Nephron progenitor cell (in vitro differentiated cells): ENCODE measurements at regions not wholly inside any gene's neighbourhood (a gene's known extent, or its start where the extent isn't known, plus 50 kb on each side); places are given as distances from the start of the nearest gene placed in this dataset.

ENCODE experiments used
- DNase-seq: peaks from one replicate; pipeline ENCODE4 v3.0.0; 2021
- H3K27ac Mint-ChIP-seq: 2 replicates; pipeline ENCODE4 v1.8.0; 2021; ENCODE audit warnings: mild to moderate bottlenecking, moderate library complexity, mixed read lengths
- H3K27me3 Mint-ChIP-seq: 2 replicates; pipeline ENCODE4 v1.8.0; 2021; ENCODE audit warnings: mild to moderate bottlenecking, low read depth, mixed read lengths; ENCODE audit not compliant: poor library complexity
- H3K36me3 Mint-ChIP-seq: 2 replicates; pipeline ENCODE4 v1.8.0; 2021; ENCODE audit warnings: low read depth, mixed read lengths
- H3K4me1 Mint-ChIP-seq: 2 replicates; pipeline ENCODE4 v1.8.0; 2021; ENCODE audit warnings: mixed read lengths
- H3K4me3 Mint-ChIP-seq: 2 replicates; pipeline ENCODE4 v1.8.0; 2021; ENCODE audit warnings: mild to moderate bottlenecking, moderate library complexity, mixed read lengths
- H3K9me3 Mint-ChIP-seq: 2 replicates; pipeline ENCODE4 v1.8.0; 2021; ENCODE audit warnings: mild to moderate bottlenecking, moderate library complexity, mixed read lengths
- TF ChIP-seq, protein P1 (sequence below): fragments of 200-600 bp; sonication (generic); IDR thresholded peaks from 2 replicates; pipeline ENCODE4 v1.5.0; 2021; ENCODE audit warnings: antibody characterized with exemption

DNA sequence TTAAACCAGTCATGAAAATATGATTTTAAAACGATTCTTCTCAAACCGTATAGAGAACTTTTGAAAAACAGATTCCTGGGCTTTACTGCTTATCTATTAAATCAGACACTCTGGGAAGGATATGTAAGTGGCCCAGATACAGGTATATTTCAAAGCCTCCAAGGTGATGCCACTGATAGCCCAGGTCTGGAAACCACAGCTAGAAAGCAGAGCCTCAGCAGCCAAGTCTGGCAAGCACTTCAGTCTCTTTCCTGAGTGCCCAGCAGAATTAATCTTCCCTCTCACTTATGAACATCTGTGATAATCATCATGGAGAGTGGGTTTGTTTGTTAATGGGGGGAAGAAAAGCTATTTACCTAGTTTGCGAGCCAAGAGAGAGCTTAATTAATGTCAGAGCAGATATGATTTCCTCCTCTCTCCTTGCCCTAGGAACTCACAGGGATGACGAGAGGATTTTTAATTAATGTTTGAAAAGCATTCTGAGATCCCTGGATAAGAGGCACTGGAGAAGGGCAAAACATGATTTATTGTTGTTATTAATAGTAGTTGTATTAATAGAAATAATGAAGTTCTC is 368.4 kb downstream of the TLE1 start:
- Mint-ChIP-seq H3K27ac (no peak overlapping the region), H3K4me1 (peaks cover 4% of the 10 kb centered on the region), H3K4me3 (no peak overlapping the region), H3K27me3 (peaks cover 3% of the 10 kb centered on the region), H3K36me3 (peaks cover 31% of the 10 kb centered on the region), H3K9me3 (peaks cover 86% of the 10 kb centered on the region)
- TF ChIP-seq, protein P1, sequence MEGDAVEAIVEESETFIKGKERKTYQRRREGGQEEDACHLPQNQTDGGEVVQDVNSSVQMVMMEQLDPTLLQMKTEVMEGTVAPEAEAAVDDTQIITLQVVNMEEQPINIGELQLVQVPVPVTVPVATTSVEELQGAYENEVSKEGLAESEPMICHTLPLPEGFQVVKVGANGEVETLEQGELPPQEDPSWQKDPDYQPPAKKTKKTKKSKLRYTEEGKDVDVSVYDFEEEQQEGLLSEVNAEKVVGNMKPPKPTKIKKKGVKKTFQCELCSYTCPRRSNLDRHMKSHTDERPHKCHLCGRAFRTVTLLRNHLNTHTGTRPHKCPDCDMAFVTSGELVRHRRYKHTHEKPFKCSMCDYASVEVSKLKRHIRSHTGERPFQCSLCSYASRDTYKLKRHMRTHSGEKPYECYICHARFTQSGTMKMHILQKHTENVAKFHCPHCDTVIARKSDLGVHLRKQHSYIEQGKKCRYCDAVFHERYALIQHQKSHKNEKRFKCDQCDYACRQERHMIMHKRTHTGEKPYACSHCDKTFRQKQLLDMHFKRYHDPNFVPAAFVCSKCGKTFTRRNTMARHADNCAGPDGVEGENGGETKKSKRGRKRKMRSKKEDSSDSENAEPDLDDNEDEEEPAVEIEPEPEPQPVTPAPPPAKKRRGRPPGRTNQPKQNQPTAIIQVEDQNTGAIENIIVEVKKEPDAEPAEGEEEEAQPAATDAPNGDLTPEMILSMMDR, result no peak
- DNase-seq, result no peak

DNA sequence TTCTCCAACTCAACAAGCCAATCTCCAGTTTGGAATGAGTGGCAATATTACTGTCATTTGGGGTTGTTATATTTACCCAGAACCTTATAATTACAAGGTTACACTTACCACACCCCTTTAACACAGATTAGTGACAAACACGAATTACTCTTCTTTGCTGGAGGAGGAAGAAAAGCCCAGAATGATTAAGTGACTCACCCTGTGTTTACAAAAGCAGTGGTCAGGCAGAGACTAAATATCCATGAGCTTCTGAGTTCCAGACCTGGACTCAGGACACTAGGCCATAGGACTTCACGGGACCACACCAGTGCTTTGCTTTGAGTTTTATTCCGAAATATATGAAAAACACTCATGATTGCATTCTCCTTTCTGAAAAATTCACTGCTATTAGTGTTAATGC is 370.8 kb downstream of the TLE1 start:
- peaks cover 4% of the 10 kb centered on the region for H3K4me1 Mint-ChIP-seq
- TF ChIP-seq, protein P1, result no peak
- H3K27ac Mint-ChIP-seq, result no peak overlapping the region
- H3K36me3 Mint-ChIP-seq, result peaks cover 22% of the 10 kb centered on the region
- no peak overlapping the region for H3K4me3 Mint-ChIP-seq
- peaks cover 3% of the 10 kb centered on the region for H3K27me3 Mint-ChIP-seq
- DNase-seq, result no peak
- peaks cover 78% of the 10 kb centered on the region for H3K9me3 Mint-ChIP-seq

DNA sequence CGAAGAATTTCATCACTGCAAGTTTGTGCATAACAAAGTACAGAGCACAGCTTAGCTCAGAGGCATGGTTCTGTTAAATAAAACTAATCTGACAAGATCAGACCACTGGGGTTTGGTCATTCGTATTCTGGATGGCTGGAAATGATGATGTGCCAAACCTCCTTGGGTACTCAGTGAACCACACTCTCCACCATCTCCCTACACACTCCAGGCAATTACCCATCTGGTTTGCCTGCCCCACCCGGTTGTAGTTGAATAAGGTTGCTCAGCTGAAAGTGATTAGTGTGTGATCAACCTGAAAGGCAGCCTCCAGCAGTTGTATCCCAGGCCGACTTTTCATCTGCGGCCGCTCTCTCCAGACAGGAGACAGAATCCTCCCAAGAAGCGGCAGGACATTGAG is 371.4 kb downstream of the TLE1 start:
- TF ChIP-seq, protein P1, result no peak
- Mint-ChIP-seq H3K4me3 (no peak overlapping the region), H3K27me3 (peaks cover 3% of the 10 kb centered on the region), H3K9me3 (peaks cover 72% of the 10 kb centered on the region), H3K27ac (no peak overlapping the region), H3K4me1 (peaks cover 4% of the 10 kb centered on the region), H3K36me3 (peaks cover 16% of the 10 kb centered on the region)
- DNase-seq, result no peak

DNA sequence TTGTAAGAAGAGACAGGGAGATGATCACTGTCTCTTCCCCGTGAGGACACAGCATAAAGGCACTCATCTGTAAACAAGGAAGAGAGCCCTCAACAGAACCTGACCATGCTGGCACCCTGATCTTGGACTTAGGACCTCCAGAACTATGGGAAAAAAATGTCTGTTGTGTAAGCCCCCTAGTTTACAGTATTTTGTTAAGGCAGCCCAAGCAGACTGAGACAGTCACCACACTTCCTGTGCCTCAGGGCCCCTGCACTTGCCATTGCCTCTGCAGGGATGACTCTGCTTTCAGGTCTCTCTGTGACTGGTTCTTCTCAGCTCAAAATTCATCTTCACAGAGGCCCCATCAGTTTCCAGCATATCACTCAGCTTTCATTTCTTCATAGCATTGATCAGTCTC is 372.1 kb downstream of the TLE1 start:
- DNase-seq, result no peak
- Mint-ChIP-seq H3K27ac (no peak overlapping the region), H3K4me3 (no peak overlapping the region), H3K27me3 (peaks cover 3% of the 10 kb centered on the region), H3K36me3 (peaks cover 12% of the 10 kb centered on the region), H3K9me3 (peaks cover 64% of the 10 kb centered on the region), H3K4me1 (peaks cover 4% of the 10 kb centered on the region)
- TF ChIP-seq, protein P1, result no peak

DNA sequence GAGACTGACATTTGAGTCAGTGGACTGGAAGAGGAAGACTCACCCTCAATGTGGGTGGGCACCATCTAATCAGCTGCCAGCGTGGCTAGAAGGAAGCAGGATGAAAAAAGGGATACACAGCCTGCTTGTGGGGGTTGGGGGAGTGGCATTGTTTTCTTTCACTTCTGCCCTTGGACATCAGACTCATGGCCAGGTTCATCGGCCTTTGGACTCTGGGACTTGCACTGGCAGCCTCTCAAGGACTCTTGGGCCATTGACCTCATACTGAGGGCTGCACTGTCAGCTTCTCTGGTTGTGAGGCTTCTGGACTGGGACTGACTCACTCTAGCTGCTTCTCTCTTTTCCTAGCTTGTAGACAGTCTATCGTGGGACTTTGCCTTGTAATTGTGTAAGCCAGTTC is 374.9 kb downstream of the TLE1 start:
- Mint-ChIP-seq H3K27me3 (peaks cover 3% of the 10 kb centered on the region), H3K9me3 (peaks cover 52% of the 10 kb centered on the region), H3K27ac (no peak overlapping the region), H3K36me3 (peaks cover 13% of the 10 kb centered on the region), H3K4me3 (no peak overlapping the region), H3K4me1 (no peaks in the 10 kb centered on the region)
- DNase-seq, result no peak
- TF ChIP-seq, protein P1, result no peak

DNA sequence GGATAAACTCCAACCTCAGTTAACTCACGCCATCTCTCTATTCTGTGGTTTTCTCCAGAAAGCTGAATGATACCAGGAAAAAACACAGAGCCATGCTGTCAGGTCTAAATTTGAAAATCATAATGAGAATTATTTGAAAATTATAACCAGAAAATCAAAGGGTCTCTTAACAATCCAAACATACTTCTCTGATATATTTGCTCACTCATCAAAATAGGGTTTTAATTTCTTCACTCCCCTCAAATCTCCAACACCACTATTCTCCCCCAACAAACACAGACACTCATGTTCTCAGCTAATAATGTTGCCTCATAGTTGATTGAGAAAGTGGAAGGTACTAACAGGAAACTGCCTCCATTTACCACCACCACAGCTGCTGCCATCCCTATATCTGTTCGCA is 375.5 kb downstream of the TLE1 start:
- Mint-ChIP-seq H3K9me3 (peaks cover 52% of the 10 kb centered on the region), H3K4me1 (no peaks in the 10 kb centered on the region), H3K36me3 (peaks cover 19% of the 10 kb centered on the region), H3K27me3 (peaks cover 3% of the 10 kb centered on the region), H3K27ac (no peak overlapping the region), H3K4me3 (no peak overlapping the region)
- TF ChIP-seq, protein P1, result no peak
- no peak for DNase-seq
